ENCODE measurements at regions not wholly inside any gene's neighbourhood (a gene's known extent, or its start where the extent isn't known, plus 50 kb on each side); places are given as distances from the start of the nearest gene placed in this dataset.

DNA sequence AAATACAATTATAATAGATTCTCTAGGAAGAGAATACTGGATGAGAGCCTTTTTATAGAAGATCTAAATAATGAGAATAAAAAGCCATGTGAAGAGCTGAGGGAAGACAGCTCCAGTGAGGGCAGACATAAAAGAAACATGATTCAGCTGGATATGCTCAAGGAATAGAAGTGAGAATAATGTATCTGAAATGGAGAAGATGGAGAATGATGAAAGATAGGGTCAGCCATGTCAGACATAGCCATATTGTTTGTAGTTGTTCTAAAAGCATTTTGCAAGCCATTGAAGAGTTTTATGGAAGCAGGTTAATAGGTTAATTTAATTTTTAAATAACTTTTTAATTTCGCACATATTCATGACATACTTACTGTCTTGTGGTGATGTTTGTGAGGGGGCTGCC, 713.5 kb upstream of the ARPP21 start:
- DNase-seq (ENCODE audit: low read depth) = no peak
- TF ChIP-seq, protein P1, sequence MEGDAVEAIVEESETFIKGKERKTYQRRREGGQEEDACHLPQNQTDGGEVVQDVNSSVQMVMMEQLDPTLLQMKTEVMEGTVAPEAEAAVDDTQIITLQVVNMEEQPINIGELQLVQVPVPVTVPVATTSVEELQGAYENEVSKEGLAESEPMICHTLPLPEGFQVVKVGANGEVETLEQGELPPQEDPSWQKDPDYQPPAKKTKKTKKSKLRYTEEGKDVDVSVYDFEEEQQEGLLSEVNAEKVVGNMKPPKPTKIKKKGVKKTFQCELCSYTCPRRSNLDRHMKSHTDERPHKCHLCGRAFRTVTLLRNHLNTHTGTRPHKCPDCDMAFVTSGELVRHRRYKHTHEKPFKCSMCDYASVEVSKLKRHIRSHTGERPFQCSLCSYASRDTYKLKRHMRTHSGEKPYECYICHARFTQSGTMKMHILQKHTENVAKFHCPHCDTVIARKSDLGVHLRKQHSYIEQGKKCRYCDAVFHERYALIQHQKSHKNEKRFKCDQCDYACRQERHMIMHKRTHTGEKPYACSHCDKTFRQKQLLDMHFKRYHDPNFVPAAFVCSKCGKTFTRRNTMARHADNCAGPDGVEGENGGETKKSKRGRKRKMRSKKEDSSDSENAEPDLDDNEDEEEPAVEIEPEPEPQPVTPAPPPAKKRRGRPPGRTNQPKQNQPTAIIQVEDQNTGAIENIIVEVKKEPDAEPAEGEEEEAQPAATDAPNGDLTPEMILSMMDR (conservative IDR thresholded peaks at IDR 0.05; ENCODE audit: low read depth, low read length) = no peak
- no peak overlapping the region for H3K4me3 ChIP-seq (ENCODE audit: low read length)

DNA sequence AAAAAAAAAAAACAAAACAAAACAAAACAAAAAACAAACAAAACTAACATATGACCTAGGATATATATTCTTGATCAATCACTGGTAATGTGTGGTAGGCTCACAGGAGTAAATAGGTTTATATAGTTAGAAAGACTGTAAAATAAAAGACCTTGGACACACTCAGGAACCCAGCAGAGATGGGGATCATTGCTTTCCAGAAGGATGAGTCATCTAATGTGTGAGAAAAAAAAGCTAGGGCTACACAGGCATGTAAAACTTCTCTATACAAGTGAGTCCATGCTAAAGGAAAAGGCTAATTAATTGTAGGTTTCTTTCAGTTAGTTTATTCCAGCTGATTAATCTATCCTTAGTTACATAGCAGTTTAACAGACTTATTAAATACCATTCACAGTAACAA, 710.3 kb upstream of the ARPP21 start:
- no peak for DNase-seq (ENCODE audit: low read depth)
- no peak overlapping the region for H3K4me3 ChIP-seq (ENCODE audit: low read length)
- TF ChIP-seq, protein P1 (conservative IDR thresholded peaks at IDR 0.05; ENCODE audit: low read depth, low read length) = no peak

DNA sequence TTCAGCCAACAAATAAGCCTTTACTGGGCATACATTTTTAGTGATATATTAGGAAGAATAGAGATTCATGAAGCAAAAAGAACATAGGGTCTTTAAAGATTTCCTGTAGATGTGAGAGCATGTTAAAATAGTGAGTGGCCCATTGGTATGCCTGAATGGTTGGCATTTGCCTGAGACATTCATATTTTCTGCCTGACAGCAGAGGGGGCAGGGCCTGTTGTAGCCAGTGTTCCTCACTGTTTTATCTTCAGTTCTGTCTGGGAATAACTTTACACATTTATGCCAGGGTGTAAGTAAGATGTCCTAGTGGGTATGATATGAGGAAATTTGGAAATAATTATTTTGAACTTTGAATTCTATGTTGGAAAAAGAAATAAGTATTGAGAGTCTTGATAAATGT, 704.7 kb upstream of the ARPP21 start:
- DNase-seq (ENCODE audit: low read depth) = no peak
- TF ChIP-seq, protein P1 (conservative IDR thresholded peaks at IDR 0.05; ENCODE audit: low read depth, low read length) = no peak
- no peak overlapping the region for H3K4me3 ChIP-seq (ENCODE audit: low read length)

DNA sequence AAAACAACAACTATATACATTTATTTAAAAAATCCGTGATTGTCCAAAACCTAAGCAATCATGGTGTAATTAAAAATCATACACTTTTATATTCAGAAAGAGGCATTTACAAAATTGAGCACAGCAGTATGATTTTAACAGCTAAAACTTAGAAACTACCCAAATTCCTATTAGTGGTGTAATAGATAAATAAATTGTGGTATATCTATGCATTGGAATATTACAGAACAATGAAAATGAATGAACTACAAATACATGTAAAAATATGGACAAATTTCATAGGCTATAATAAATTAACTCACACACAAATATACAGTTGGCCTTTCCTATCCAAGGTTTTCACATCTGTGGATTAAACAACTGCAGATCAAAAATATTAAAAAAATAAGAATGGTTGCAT, 700.5 kb upstream of the ARPP21 start:
- TF ChIP-seq, protein P1 (conservative IDR thresholded peaks at IDR 0.05; ENCODE audit: low read depth, low read length) = no peak
- no peak overlapping the region for H3K4me3 ChIP-seq (ENCODE audit: low read length)
- no peak for DNase-seq (ENCODE audit: low read depth)

DNA sequence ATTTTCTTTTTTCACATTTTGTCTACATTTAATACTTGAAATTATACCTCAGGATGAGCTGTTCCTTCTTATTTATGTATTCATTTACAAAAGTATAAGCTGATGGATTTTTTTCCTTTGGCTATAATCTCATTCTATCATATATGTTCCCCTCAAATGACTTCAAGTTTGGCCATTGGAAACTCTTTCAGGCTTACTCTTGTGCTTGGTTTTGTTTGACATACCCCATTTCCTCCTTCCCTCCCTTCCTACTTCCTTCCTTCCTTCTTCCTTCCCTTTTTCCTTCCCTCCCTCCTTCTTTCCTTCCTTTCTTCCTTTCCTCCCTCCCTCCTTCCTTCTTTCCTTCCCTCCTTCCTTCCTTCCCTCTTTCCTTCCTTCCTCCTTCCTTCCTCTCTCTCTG, 697.1 kb upstream of the ARPP21 start:
- no peak overlapping the region for H3K4me3 ChIP-seq (ENCODE audit: low read length)
- DNase-seq (ENCODE audit: low read depth) = no peak
- TF ChIP-seq, protein P1 (conservative IDR thresholded peaks at IDR 0.05; ENCODE audit: low read depth, low read length) = no peak

DNA sequence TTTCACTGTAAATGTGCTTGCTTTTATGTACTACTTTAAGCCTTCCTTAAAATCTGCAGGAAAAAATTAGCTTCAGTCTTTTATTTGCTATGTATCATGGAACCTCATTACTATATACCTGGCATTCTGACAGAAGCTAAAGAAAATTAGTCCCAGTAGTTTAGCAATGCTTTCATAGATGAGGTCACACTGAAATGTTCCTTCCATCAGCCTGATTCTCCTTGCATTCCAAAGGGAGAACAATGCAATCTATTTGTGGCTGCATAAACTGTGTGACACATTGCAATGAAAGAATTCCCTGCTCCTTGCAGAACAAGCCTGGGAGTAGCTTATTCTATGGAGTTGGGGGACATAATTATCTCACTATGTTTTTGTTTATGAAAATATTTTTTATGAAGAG, 691.5 kb upstream of the ARPP21 start:
- TF ChIP-seq, protein P1 (conservative IDR thresholded peaks at IDR 0.05; ENCODE audit: low read depth, low read length) = no peak
- peak; percentile 94 for DNase-seq (ENCODE audit: low read depth)
- no peak overlapping the region for H3K4me3 ChIP-seq (ENCODE audit: low read length)

DNA sequence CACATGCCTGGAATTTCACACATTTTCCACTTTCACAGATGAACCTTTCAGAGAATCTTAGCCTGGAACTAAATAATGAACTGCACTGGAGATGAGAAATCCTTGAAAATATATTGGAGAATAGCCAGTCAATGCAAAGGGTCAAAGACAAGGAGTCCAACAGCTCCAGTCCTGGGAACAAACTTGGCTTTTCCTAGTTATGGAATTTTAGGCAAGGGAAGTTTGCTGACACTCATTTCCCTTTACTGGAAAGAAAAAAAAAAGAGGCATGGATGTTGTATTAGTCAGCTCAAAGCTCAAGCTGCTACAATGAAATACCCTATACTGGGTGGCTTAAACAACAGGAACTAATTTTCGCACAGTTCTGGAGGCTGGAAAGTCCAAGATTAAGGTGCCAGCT, 690.8 kb upstream of the ARPP21 start:
- DNase-seq (ENCODE audit: low read depth) = no peak

More for the DNA sequence above, 690.8 kb upstream of the ARPP21 start:
- TF ChIP-seq, protein P1 (conservative IDR thresholded peaks at IDR 0.05; ENCODE audit: low read depth, low read length) = no peak
- H3K4me3 ChIP-seq (ENCODE audit: low read length) = no peak overlapping the region

Measured in retinal pigment epithelial cell (primary cell).